ENCODE measurements at regions not wholly inside any gene's neighbourhood (a gene's known extent, or its start where the extent isn't known, plus 50 kb on each side); places are given as distances from the start of the nearest gene placed in this dataset.

GRCh38 chr4:96009427-96010119, 169.7 kb downstream of the PDHA2 start:
- TF ChIP-seq NR2F2 (IDR thresholded peaks at IDR 0.05) (no peak), HNF4A (conservative IDR thresholded peaks at IDR 0.05) (no peak), REST (IDR thresholded peaks at IDR 0.05) (no peak), SP1 (IDR thresholded peaks at IDR 0.05) (no peak), TAF1 (conservative IDR thresholded peaks at IDR 0.05) (no peak), FOXA1 (IDR thresholded peaks at IDR 0.05) (no peak), JUND (IDR thresholded peaks at IDR 0.05) (no peak), RAD21 (IDR thresholded peaks at IDR 0.05) (no peak), GABPA (IDR thresholded peaks at IDR 0.05 in 1 of 2, conservative IDR thresholded peaks at IDR 0.05 in 1 of 2) (no peak), FOXA2 (IDR thresholded peaks at IDR 0.05) (no peak), EGR1 (IDR thresholded peaks at IDR 0.05; ENCODE audit: low read depth in 2 of 2) (no peak), RXRA (IDR thresholded peaks at IDR 0.05) (no peak), YY1 (IDR thresholded peaks at IDR 0.05) (no peak), HNF4G (IDR thresholded peaks at IDR 0.05) (no peak)
- TF ChIP-seq, protein P1, sequence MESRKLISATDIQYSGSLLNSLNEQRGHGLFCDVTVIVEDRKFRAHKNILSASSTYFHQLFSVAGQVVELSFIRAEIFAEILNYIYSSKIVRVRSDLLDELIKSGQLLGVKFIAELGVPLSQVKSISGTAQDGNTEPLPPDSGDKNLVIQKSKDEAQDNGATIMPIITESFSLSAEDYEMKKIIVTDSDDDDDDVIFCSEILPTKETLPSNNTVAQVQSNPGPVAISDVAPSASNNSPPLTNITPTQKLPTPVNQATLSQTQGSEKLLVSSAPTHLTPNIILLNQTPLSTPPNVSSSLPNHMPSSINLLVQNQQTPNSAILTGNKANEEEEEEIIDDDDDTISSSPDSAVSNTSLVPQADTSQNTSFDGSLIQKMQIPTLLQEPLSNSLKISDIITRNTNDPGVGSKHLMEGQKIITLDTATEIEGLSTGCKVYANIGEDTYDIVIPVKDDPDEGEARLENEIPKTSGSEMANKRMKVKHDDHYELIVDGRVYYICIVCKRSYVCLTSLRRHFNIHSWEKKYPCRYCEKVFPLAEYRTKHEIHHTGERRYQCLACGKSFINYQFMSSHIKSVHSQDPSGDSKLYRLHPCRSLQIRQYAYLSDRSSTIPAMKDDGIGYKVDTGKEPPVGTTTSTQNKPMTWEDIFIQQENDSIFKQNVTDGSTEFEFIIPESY (IDR thresholded peaks at IDR 0.05), result no peak
- TF ChIP-seq, protein P2, sequence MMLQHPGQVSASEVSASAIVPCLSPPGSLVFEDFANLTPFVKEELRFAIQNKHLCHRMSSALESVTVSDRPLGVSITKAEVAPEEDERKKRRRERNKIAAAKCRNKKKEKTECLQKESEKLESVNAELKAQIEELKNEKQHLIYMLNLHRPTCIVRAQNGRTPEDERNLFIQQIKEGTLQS (IDR thresholded peaks at IDR 0.05), result no peak
- TF ChIP-seq, protein P3, sequence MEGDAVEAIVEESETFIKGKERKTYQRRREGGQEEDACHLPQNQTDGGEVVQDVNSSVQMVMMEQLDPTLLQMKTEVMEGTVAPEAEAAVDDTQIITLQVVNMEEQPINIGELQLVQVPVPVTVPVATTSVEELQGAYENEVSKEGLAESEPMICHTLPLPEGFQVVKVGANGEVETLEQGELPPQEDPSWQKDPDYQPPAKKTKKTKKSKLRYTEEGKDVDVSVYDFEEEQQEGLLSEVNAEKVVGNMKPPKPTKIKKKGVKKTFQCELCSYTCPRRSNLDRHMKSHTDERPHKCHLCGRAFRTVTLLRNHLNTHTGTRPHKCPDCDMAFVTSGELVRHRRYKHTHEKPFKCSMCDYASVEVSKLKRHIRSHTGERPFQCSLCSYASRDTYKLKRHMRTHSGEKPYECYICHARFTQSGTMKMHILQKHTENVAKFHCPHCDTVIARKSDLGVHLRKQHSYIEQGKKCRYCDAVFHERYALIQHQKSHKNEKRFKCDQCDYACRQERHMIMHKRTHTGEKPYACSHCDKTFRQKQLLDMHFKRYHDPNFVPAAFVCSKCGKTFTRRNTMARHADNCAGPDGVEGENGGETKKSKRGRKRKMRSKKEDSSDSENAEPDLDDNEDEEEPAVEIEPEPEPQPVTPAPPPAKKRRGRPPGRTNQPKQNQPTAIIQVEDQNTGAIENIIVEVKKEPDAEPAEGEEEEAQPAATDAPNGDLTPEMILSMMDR (IDR thresholded peaks at IDR 0.05; ENCODE audit: low read depth, low read length, missing input control), result no peak
- H3K27me3 ChIP-seq (ENCODE audit: control insufficient read depth in 4 of 4, insufficient read depth in 4 of 4, low read length in 3 of 4), result peaks cover 0 to 2% (median 0%) of the 10 kb centered on the region in 4 donors
- no peak overlapping the region for H3K9ac ChIP-seq (ENCODE audit: low read depth in 1 of 2, low read length in 2 of 2)
- H3K36me3 ChIP-seq (ENCODE audit: control insufficient read depth in 4 of 4, insufficient read depth in 3 of 4, low read depth in 1 of 4, low read length in 3 of 4), result no peaks in the 10 kb centered on the region
- H3K4me1 ChIP-seq (ENCODE audit: control insufficient read depth in 4 of 4, insufficient read depth in 4 of 4, low read length in 3 of 4), result no peaks in the 10 kb centered on the region
- H3K9me3 ChIP-seq (ENCODE audit: control insufficient read depth in 4 of 4, low read length in 3 of 4), result no peaks in the 10 kb centered on the region
- WGBS, result 43% methylated on average over 1 of the region's 1 CpG
- DNase-seq (ENCODE audit: low spot score), result no peak
- H3K4me3 ChIP-seq (ENCODE audit: low read depth in 1 of 3, low read length in 3 of 3), result no peak overlapping the region
- no peak overlapping the region for H3K27ac ChIP-seq (ENCODE audit: low read depth in 1 of 2, low read length in 2 of 2)

Data from liver (tissue), 8 donors.